Caco-2 (cell line): ENCODE measurements at regions not wholly inside any gene's neighbourhood (a gene's known extent, or its start where the extent isn't known, plus 50 kb on each side); places are given as distances from the start of the nearest gene placed in this dataset.
"Not testable (repeated sequence)": the region's sequence is repeated elsewhere in the genome, so short reads cannot be mapped to it uniquely, and the experiment has no call there.

Source experiments
- BruUV-seq: library from RNA; stranded (reverse); fragments of 400-500 nt; replicated peaks from 2 replicates; lab custom pipeline; 2021; lab: Mats Ljungman, UMichigan
- CTCF ChIA-PET: fragments of 300-600 bp; sonication (Branson Sonifier 250); formaldehyde crosslinking; loops from one replicate; lab custom pipeline; 2022; ENCODE audit warnings: antibody characterized with exemption; lab: Charles Lee
- POLR2A ChIA-PET: fragments of 300-600 bp; sonication (Branson Sonifier 250); formaldehyde crosslinking; loops from one replicate; lab custom pipeline; 2022; ENCODE audit warnings: antibody characterized with exemption; lab: Charles Lee
- DNase-seq, 2 experiments: peaks; one replicate each; pipeline versions ENCODE4 v3.0.0 to v3.0.0-alpha.2; 2020 to 2022
- H3K27me3 ChIP-seq: replicated peaks from 2 replicates; pipeline ENCODE4 v1.6.0; 2011; ENCODE audit warnings: low read length; ENCODE audit not compliant: control insufficient read depth, insufficient read depth
- H3K36me3 ChIP-seq: 2 replicates; pipeline ENCODE4 v1.5.1; 2011; ENCODE audit warnings: low read length; ENCODE audit not compliant: control insufficient read depth, insufficient read depth
- H3K4me1 ChIP-seq: fragments of 250-450 bp; sonication (Bioruptor Pico); 2 replicates; pipeline ENCODE4 v1.5.1; 2020; ENCODE audit warnings: mild to moderate bottlenecking
- H3K4me3 ChIP-seq: 2 replicates; pipeline ENCODE4 v1.5.1; 2011; ENCODE audit warnings: low read depth, mild to moderate bottlenecking, control low read depth, low read length
- H3K9me3 ChIP-seq: fragments of 250-450 bp; sonication (Bioruptor Pico); 2 replicates; pipeline ENCODE4 v1.5.1; 2020; ENCODE audit warnings: mild to moderate bottlenecking, moderate library complexity
- H3K27ac Mint-ChIP-seq: one replicate; pipeline ENCODE4 v1.8.0; 2022; ENCODE audit warnings: mixed read lengths; ENCODE audit not compliant: unreplicated experiment
- H3K27me3 Mint-ChIP-seq: one replicate; pipeline ENCODE4 v1.8.0; 2022; ENCODE audit warnings: mixed read lengths; ENCODE audit not compliant: insufficient read depth, unreplicated experiment
- H3K36me3 Mint-ChIP-seq: one replicate; pipeline ENCODE4 v1.8.0; 2022; ENCODE audit warnings: mild to moderate bottlenecking, mixed read lengths; ENCODE audit not compliant: insufficient read depth, unreplicated experiment
- H3K4me1 Mint-ChIP-seq: one replicate; pipeline ENCODE4 v1.8.0; 2022; ENCODE audit warnings: low read depth, mixed read lengths; ENCODE audit not compliant: unreplicated experiment
- H3K4me3 Mint-ChIP-seq: one replicate; pipeline ENCODE4 v1.8.0; 2022; ENCODE audit warnings: mild to moderate bottlenecking, moderate library complexity, mixed read lengths; ENCODE audit not compliant: unreplicated experiment
- H3K9me3 Mint-ChIP-seq: one replicate; pipeline ENCODE4 v1.8.0; 2022; ENCODE audit warnings: mixed read lengths; ENCODE audit not compliant: unreplicated experiment
- CTCF ChIP-seq, 2 experiments: fragments of 200-600 bp in 1 of 2; IDR thresholded peaks; 1 replicate in 1 of 2; 2 replicates in 1 of 2; pipeline versions ENCODE4 v1.5.1 to v1.8.0; 2011 to 2022; ENCODE audit warnings: antibody characterized with exemption in 1 of 2, control low read depth in 1 of 2, inconsistent platforms in 1 of 2, low read depth in 1 of 2, low read length in 1 of 2, mild to moderate bottlenecking in 1 of 2, moderate library complexity in 1 of 2; ENCODE audit not compliant: insufficient read depth in 1 of 2, severe bottlenecking in 1 of 2, unreplicated experiment in 1 of 2
- intact Hi-C: fragments of 100-400 bp; cut with micrococcal nuclease; formaldehyde crosslinking; loops from one replicate; pipeline ENCODE4 v1.10.0; 2022; ENCODE audit not compliant: unreplicated experiment

- peak overlapping the region; percentile 45 for H3K4me3 Mint-ChIP-seq
- intact Hi-C loops: loop anchor here (1.0 kb wide), 1 partner anchor 18 kb away; no protein-coding TSS in a partner anchor
- peaks cover 19% of the 10 kb centered on the region for H3K9me3 ChIP-seq
- no peak for TF ChIP-seq CTCF (IDR thresholded peaks at IDR 0.05; ENCODE audit: insufficient read depth in 1 of 2, low read depth in 1 of 2, low read length in 1 of 2, severe bottlenecking in 1 of 2, unreplicated experiment in 1 of 2)
- peaks cover 72% of the 10 kb centered on the region for H3K4me1 ChIP-seq
- H3K4me1 Mint-ChIP-seq: peaks cover 62% of the 10 kb centered on the region
- peaks cover 2% of the 10 kb centered on the region for H3K9me3 Mint-ChIP-seq
- DNase-seq: peak in 1 of 2 experiments; percentile 65
- H3K27me3 ChIP-seq: no peaks in the 10 kb centered on the region
- peak overlapping the region; percentile 95 for H3K27ac Mint-ChIP-seq
- no TSS peak for BruUV-seq
- H3K36me3 Mint-ChIP-seq: peaks cover 6% of the 10 kb centered on the region
- ChIA-PET CTCF (interaction anchor here (0.8 to 2.0 kb wide), 3 partner anchors 19 to 127 kb away, joined by 3 to 11 read pairs (median 4); no protein-coding TSS in a partner anchor), POLR2A (interaction anchor here (1.0 to 1.7 kb wide), 3 partner anchors 63 to 76 kb away, joined by 4 to 11 read pairs (median 10); partner anchors contain the start of genes ME3 and PRSS23)
- H3K4me3 ChIP-seq: no peak overlapping the region
- H3K36me3 ChIP-seq: no peaks in the 10 kb centered on the region
- H3K27me3 Mint-ChIP-seq: no peaks in the 10 kb centered on the region
Measured at GRCh38 chr11:86735451-86736290, 63.3 kb upstream of the ME3 start.

- CTCF ChIA-PET, POLR2A ChIA-PET, H3K27me3 ChIP-seq, H3K27me3 Mint-ChIP-seq, intact Hi-C loops, H3K27ac Mint-ChIP-seq, H3K4me3 ChIP-seq, BruUV-seq, H3K4me3 Mint-ChIP-seq, H3K36me3 ChIP-seq, DNase-seq: not testable (repeated sequence)
- Histone ChIP-seq H3K4me1 (peaks cover 43% of the 10 kb centered on the region), H3K9me3 (peaks cover 22% of the 10 kb centered on the region)
- peaks cover 14% of the 10 kb centered on the region for H3K9me3 Mint-ChIP-seq
- peaks cover 13% of the 10 kb centered on the region for H3K36me3 Mint-ChIP-seq
- peaks cover 40% of the 10 kb centered on the region for H3K4me1 Mint-ChIP-seq
Measured at GRCh38 chr11:86732739-86733138, 60.3 kb upstream of the ME3 start.

DNA sequence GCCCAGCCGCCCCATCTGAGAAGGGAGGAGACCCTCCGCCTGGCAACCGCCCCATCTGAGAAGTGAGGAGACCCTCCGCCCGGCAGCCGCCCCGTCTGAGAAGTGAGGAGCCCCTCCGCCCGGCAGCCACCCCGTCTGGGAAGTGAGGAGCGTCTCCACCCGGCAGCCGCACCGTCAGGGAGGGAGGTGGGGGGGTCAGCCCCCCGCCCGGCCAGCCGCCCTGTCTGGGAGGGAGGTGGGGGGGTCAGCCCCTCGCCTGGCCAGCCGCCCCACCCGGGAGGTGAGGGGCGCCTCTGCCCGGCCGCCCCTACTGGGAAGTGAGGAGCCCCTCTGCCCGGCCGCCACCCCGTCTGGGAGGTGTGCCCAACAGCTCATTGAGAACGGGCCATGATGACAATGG is 59.9 kb upstream of the ME3 start:
- H3K27me3 ChIP-seq, H3K27me3 Mint-ChIP-seq, H3K36me3 Mint-ChIP-seq, H3K4me3 ChIP-seq, POLR2A ChIA-PET, BruUV-seq, CTCF ChIA-PET, DNase-seq, H3K36me3 ChIP-seq, H3K27ac Mint-ChIP-seq, intact Hi-C loops, H3K4me3 Mint-ChIP-seq: not testable (repeated sequence)
- Histone ChIP-seq H3K4me1 (peaks cover 38% of the 10 kb centered on the region), H3K9me3 (peaks cover 22% of the 10 kb centered on the region)
- Mint-ChIP-seq H3K4me1 (peaks cover 38% of the 10 kb centered on the region), H3K9me3 (peaks cover 14% of the 10 kb centered on the region)

GRCh38 chr11:86729576-86729975 is 57.2 kb upstream of the ME3 start:
- H3K27me3 Mint-ChIP-seq, intact Hi-C loops, H3K4me3 ChIP-seq, H3K4me3 Mint-ChIP-seq, POLR2A ChIA-PET, BruUV-seq, H3K27me3 ChIP-seq, H3K36me3 ChIP-seq, DNase-seq, H3K27ac Mint-ChIP-seq, CTCF ChIA-PET: not testable (repeated sequence)
- Histone ChIP-seq H3K4me1 (peaks cover 29% of the 10 kb centered on the region), H3K9me3 (peaks cover 27% of the 10 kb centered on the region)
- Mint-ChIP-seq H3K9me3 (peaks cover 14% of the 10 kb centered on the region), H3K36me3 (peaks cover 11% of the 10 kb centered on the region), H3K4me1 (peaks cover 28% of the 10 kb centered on the region)
